ENCODE measurements at regions not wholly inside any gene's neighbourhood (a gene's known extent, or its start where the extent isn't known, plus 50 kb on each side); places are given as distances from the start of the nearest gene placed in this dataset.

- Histone ChIP-seq H3K4me2 (ENCODE audit: low read length) (no peak overlapping the region), H2AFZ (ENCODE audit: low read length) (no peak overlapping the region), H3K9me2 (ENCODE audit: low read depth, low read length) (no peaks in the 10 kb centered on the region), H4K20me1 (ENCODE audit: insufficient read depth, low read length) (no peaks in the 10 kb centered on the region), H3K27ac (ENCODE audit: low read depth, low read length, poor library complexity, severe bottlenecking) (no peak overlapping the region), H3K4me3 (ENCODE audit: low read depth, low read length, poor library complexity, severe bottlenecking) (no peak overlapping the region), H3K4me1 (ENCODE audit: insufficient read depth, low read length, severe bottlenecking) (peaks cover 45% of the 10 kb centered on the region), H3F3A (ENCODE audit: insufficient read depth, low read length) (no peaks in the 10 kb centered on the region), H3K9me3 (ENCODE audit: low read length) (no peaks in the 10 kb centered on the region), H3K36me3 (ENCODE audit: insufficient read depth, low read length) (no peaks in the 10 kb centered on the region), H3K79me2 (ENCODE audit: insufficient read depth, low read length) (no peaks in the 10 kb centered on the region), H3K27me3 (ENCODE audit: insufficient read depth, low read length) (no peaks in the 10 kb centered on the region), H3K9ac (ENCODE audit: low read length) (no peak overlapping the region)
- TF ChIP-seq EZH2 (IDR thresholded peaks at IDR 0.05; ENCODE audit: borderline replicate concordance, low read length), result no peak
- no peak for TF ChIP-seq CTCF (IDR thresholded peaks at IDR 0.05; ENCODE audit: low read length)
These were observed 513.1 kb upstream of the CBLB start for GRCh38 chr3:106381939-106382335.

GRCh38 chr3:106386050-106386449, 517.2 kb upstream of the CBLB start:
- Histone ChIP-seq H3F3A (ENCODE audit: insufficient read depth, low read length) (no peaks in the 10 kb centered on the region), H3K27ac (ENCODE audit: low read depth, low read length, poor library complexity, severe bottlenecking) (peak overlapping the region; percentile 45), H3K27me3 (ENCODE audit: insufficient read depth, low read length) (no peaks in the 10 kb centered on the region), H4K20me1 (ENCODE audit: insufficient read depth, low read length) (no peaks in the 10 kb centered on the region), H3K79me2 (ENCODE audit: insufficient read depth, low read length) (no peaks in the 10 kb centered on the region), H3K4me2 (ENCODE audit: low read length) (peak overlapping the region; percentile 7; the same call in 1 of the 2 replicates), H2AFZ (ENCODE audit: low read length) (no peak overlapping the region), H3K36me3 (ENCODE audit: insufficient read depth, low read length) (no peaks in the 10 kb centered on the region), H3K9me3 (ENCODE audit: low read length) (no peaks in the 10 kb centered on the region), H3K9ac (ENCODE audit: low read length) (no peak overlapping the region), H3K4me1 (ENCODE audit: insufficient read depth, low read length, severe bottlenecking) (peaks cover 37% of the 10 kb centered on the region), H3K4me3 (ENCODE audit: low read depth, low read length, poor library complexity, severe bottlenecking) (no peak overlapping the region), H3K9me2 (ENCODE audit: low read depth, low read length) (no peaks in the 10 kb centered on the region)
- TF ChIP-seq CTCF (IDR thresholded peaks at IDR 0.05; ENCODE audit: low read length) (no peak), EZH2 (IDR thresholded peaks at IDR 0.05; ENCODE audit: borderline replicate concordance, low read length) (no peak)

- no peaks in the 10 kb centered on the region for H3K9me2 ChIP-seq (ENCODE audit: low read depth, low read length)
- H3K27me3 ChIP-seq (ENCODE audit: insufficient read depth, low read length), result no peaks in the 10 kb centered on the region
- no peak overlapping the region for H3K4me2 ChIP-seq (ENCODE audit: low read length)
- peaks cover 1% of the 10 kb centered on the region for H3K4me1 ChIP-seq (ENCODE audit: insufficient read depth, low read length, severe bottlenecking)
- no peaks in the 10 kb centered on the region for H3F3A ChIP-seq (ENCODE audit: insufficient read depth, low read length)
- H3K9me3 ChIP-seq (ENCODE audit: low read length), result no peaks in the 10 kb centered on the region
- no peak overlapping the region for H3K27ac ChIP-seq (ENCODE audit: low read depth, low read length, poor library complexity, severe bottlenecking)
- no peak overlapping the region for H3K4me3 ChIP-seq (ENCODE audit: low read depth, low read length, poor library complexity, severe bottlenecking)
- no peaks in the 10 kb centered on the region for H4K20me1 ChIP-seq (ENCODE audit: insufficient read depth, low read length)
- TF ChIP-seq CTCF (IDR thresholded peaks at IDR 0.05; ENCODE audit: low read length) (no peak), EZH2 (IDR thresholded peaks at IDR 0.05; ENCODE audit: borderline replicate concordance, low read length) (no peak)
- H3K79me2 ChIP-seq (ENCODE audit: insufficient read depth, low read length), result no peaks in the 10 kb centered on the region
- 0 out of 2 replicates have a peak overlapping the region, but pooled peaks have one; percentile 12 for H2AFZ ChIP-seq (ENCODE audit: low read length)
- H3K9ac ChIP-seq (ENCODE audit: low read length), result no peak overlapping the region
- H3K36me3 ChIP-seq (ENCODE audit: insufficient read depth, low read length), result no peaks in the 10 kb centered on the region
These were observed 524.1 kb upstream of the CBLB start for GRCh38 chr3:106392915-106393314.

Data from OCI-LY1 (cell line).